ENCODE measurements at regions not wholly inside any gene's neighbourhood (a gene's known extent, or its start where the extent isn't known, plus 50 kb on each side); places are given as distances from the start of the nearest gene placed in this dataset.

GRCh38 chr10:10397906-10398305 is 619.8 kb upstream of the CELF2 start:
- TF ChIP-seq RAD21 (IDR thresholded peaks at IDR 0.05; ENCODE audit: low read depth): no peak
- TF ChIP-seq YY1 (IDR thresholded peaks at IDR 0.05; ENCODE audit: extremely low read depth, insufficient replicate concordance, low read depth, low read length): no peak
- TF ChIP-seq ZNF274 (IDR thresholded peaks at IDR 0.05; ENCODE audit: low read depth, low read length): no peak
- no peak for TF ChIP-seq CTCF (IDR thresholded peaks at IDR 0.05 in 2 of 3, conservative IDR thresholded peaks at IDR 0.05 in 1 of 3; ENCODE audit: borderline replicate concordance in 1 of 3, insufficient read depth in 1 of 3, low read depth in 2 of 3, low read length in 2 of 3)
- no peak for TF ChIP-seq TCF7L2 (IDR thresholded peaks at IDR 0.05; ENCODE audit: borderline replicate concordance, extremely low read depth, insufficient read depth, insufficient read length)
- no peak for TF ChIP-seq POLR2A (IDR thresholded peaks at IDR 0.05; ENCODE audit: borderline replicate concordance, extremely low read depth, insufficient read depth, insufficient read length)
- TF ChIP-seq POLR2AphosphoS5 (IDR thresholded peaks at IDR 0.05; ENCODE audit: low read depth, low read length): no peak
- TF ChIP-seq EZH2 (IDR thresholded peaks at IDR 0.05): no peak
- TF ChIP-seq SRF (IDR thresholded peaks at IDR 0.05; ENCODE audit: low read depth): no peak

All from HCT116 (cell line).